Stomach (tissue), 8 donors: ENCODE measurements at regions not wholly inside any gene's neighbourhood (a gene's known extent, or its start where the extent isn't known, plus 50 kb on each side); places are given as distances from the start of the nearest gene placed in this dataset.

Experiments used
- DNase-seq, 2 donors: peaks; one replicate each; pipeline versions ENCODE4 v3.0.0 to v3.0.0-alpha.2; 2013 to 2019
- H3K27ac ChIP-seq, 5 donors: fragments of 200-600 bp in 4 of 5; sonication (generic) in 4 of 5; one replicate each; pipeline ENCODE4 v1.5.1; 2013 to 2019; ENCODE audit warnings: mild to moderate bottlenecking in 1 of 5, moderate library complexity in 1 of 5
- H3K27me3 ChIP-seq, 3 donors: fragments of 200-600 bp; sonication (generic); one replicate each; pipeline ENCODE4 v1.5.1; 2017 to 2019; ENCODE audit warnings: mixed run types in 1 of 3
- H3K36me3 ChIP-seq, 4 donors: fragments of 200-600 bp; sonication (generic); 1 replicate in 3 of 4; 2 replicates in 1 of 4; pipeline ENCODE4 v1.5.1; 2016 to 2019
- H3K4me1 ChIP-seq, 4 donors: fragments of 200-600 bp; sonication (generic); one replicate each; pipeline ENCODE4 v1.5.1; 2016 to 2019
- H3K4me3 ChIP-seq, 4 donors: fragments of 200-600 bp; sonication (generic) in 3 of 4; one replicate each; pipeline ENCODE4 v1.5.1; 2016 to 2019; ENCODE audit warnings: mild to moderate bottlenecking in 1 of 4
- H3K9me3 ChIP-seq, 4 donors: fragments of 200-600 bp; sonication (generic); one replicate each; pipeline ENCODE4 v1.5.1; 2016 to 2019
- CTCF ChIP-seq, 7 experiments: fragments of 450-650 bp in 4 of 7; fragments of 200-600 bp in 3 of 7; sonication (generic) in 3 of 7; IDR thresholded peaks; one replicate each; pipeline ENCODE4 v1.5.1; 2016 to 2019; ENCODE audit warnings: antibody characterized with exemption in 7 of 7, control low read depth in 2 of 7, mild to moderate bottlenecking in 1 of 7
- EP300 ChIP-seq: sonication (generic); formaldehyde crosslinking; IDR thresholded peaks from one replicate; pipeline ENCODE4 v1.6.1; 2017; ENCODE audit warnings: antibody characterized with exemption
- POLR2A ChIP-seq, 4 donors: fragments of 450-650 bp; IDR thresholded peaks; one replicate each; pipeline ENCODE4 v1.6.1; 2016; ENCODE audit warnings: antibody characterized with exemption in 4 of 4, control low read depth in 2 of 4, mild to moderate bottlenecking in 1 of 4, moderate library complexity in 1 of 4
- POLR2AphosphoS5 ChIP-seq, 3 donors: sonication (generic); formaldehyde crosslinking; IDR thresholded peaks; one replicate each; pipeline ENCODE4 v1.6.1; 2016; ENCODE audit warnings: antibody characterized with exemption in 3 of 3
- WGBS, 5 donors: extraction: QIAGEN DNeasy Blood & Tissue Kit in 3 of 5; methylation state at CpG; one replicate each; pipeline versions ENCODE4 v1.1.5 to v1.1.7; 2013 to 2018; 5-methylcytosine and 5-hydroxymethylcytosine counted together
- intact Hi-C: fragments of 100-400 bp; cut with DNase I; formaldehyde crosslinking; loops from one replicate; pipeline ENCODE4 v1.15.1; 2023; ENCODE audit warnings: low total_unique reads
- donor health status: healthy with polysubstance abuse.
- donor health status: Bipolar disorder and iron deficiency.
- donor health status: healthy.

- peaks cover 0 to 28% (median 9%) of the 10 kb centered on the region in 4 donors for H3K4me1 ChIP-seq
- no peak overlapping the region for H3K4me3 ChIP-seq
- no peak for DNase-seq
- H3K27me3 ChIP-seq = no peaks in the 10 kb centered on the region
- 27 to 65% (median 47%) methylated on average over 1 of the region's 1 CpG for WGBS, 5 donors
- intact Hi-C loops = no loop called here
- TF ChIP-seq POLR2A (IDR thresholded peaks at IDR 0.05) (no peak), CTCF (IDR thresholded peaks at IDR 0.05) (no peak), EP300 (no peak), POLR2AphosphoS5 (IDR thresholded peaks at IDR 0.05) (no peak)
- no peak overlapping the region for H3K27ac ChIP-seq
- no peaks in the 10 kb centered on the region for H3K9me3 ChIP-seq
- no peaks in the 10 kb centered on the region for H3K36me3 ChIP-seq
These were observed 531.9 kb downstream of the SOX2 start for GRCh38 chr3:182243625-182244024.

- intact Hi-C loops = no loop called here
- Histone ChIP-seq H3K27me3 (no peaks in the 10 kb centered on the region), H3K4me1 (peaks cover 0 to 28% (median 9%) of the 10 kb centered on the region in 4 donors), H3K36me3 (no peaks in the 10 kb centered on the region), H3K9me3 (no peaks in the 10 kb centered on the region), H3K27ac (no peak overlapping the region), H3K4me3 (no peak overlapping the region)
- 76 to 89% (median 86%) methylated on average over 4 of the region's 4 CpGs for WGBS, 5 donors
- TF ChIP-seq POLR2AphosphoS5 (IDR thresholded peaks at IDR 0.05) = no peak
- no peak for TF ChIP-seq POLR2A (IDR thresholded peaks at IDR 0.05)
- no peak for TF ChIP-seq CTCF (IDR thresholded peaks at IDR 0.05)
- no peak for TF ChIP-seq EP300
- DNase-seq = peak; percentile 34 to 47
These were observed 532.7 kb downstream of the SOX2 start for GRCh38 chr3:182244222-182244971.

GRCh38 chr3:182245059-182245458, 533.3 kb downstream of the SOX2 start:
- peaks cover 0 to 28% (median 9%) of the 10 kb centered on the region in 4 donors for H3K4me1 ChIP-seq
- no peak for DNase-seq
- WGBS, 5 donors = 84 to 94% (median 90%) methylated on average over 5 of the region's 5 CpGs
- H3K4me3 ChIP-seq = no peak overlapping the region
- no peaks in the 10 kb centered on the region for H3K27me3 ChIP-seq
- intact Hi-C loops = no loop called here
- TF ChIP-seq EP300 = no peak
- TF ChIP-seq POLR2AphosphoS5 (IDR thresholded peaks at IDR 0.05) = no peak
- TF ChIP-seq POLR2A (IDR thresholded peaks at IDR 0.05) = no peak
- no peak for TF ChIP-seq CTCF (IDR thresholded peaks at IDR 0.05)
- no peaks in the 10 kb centered on the region for H3K36me3 ChIP-seq
- H3K9me3 ChIP-seq = no peaks in the 10 kb centered on the region
- no peak overlapping the region for H3K27ac ChIP-seq

GRCh38 chr3:182246870-182247269, 535.1 kb downstream of the SOX2 start:
- H3K9me3 ChIP-seq = no peaks in the 10 kb centered on the region
- DNase-seq = no peak
- no peaks in the 10 kb centered on the region for H3K36me3 ChIP-seq
- H3K27ac ChIP-seq = no peak overlapping the region
- TF ChIP-seq CTCF (IDR thresholded peaks at IDR 0.05) (no peak), POLR2AphosphoS5 (IDR thresholded peaks at IDR 0.05) (no peak), EP300 (no peak), POLR2A (IDR thresholded peaks at IDR 0.05) (no peak)
- WGBS, 5 donors = 67 to 84% (median 74%) methylated on average over 5 of the region's 5 CpGs
- no peaks in the 10 kb centered on the region for H3K27me3 ChIP-seq
- intact Hi-C loops = no loop called here
- no peak overlapping the region for H3K4me3 ChIP-seq
- peaks cover 0 to 21% (median 4%) of the 10 kb centered on the region in 4 donors for H3K4me1 ChIP-seq
